Prostate gland (tissue), 2 donors: ENCODE measurements at regions not wholly inside any gene's neighbourhood (a gene's known extent, or its start where the extent isn't known, plus 50 kb on each side); places are given as distances from the start of the nearest gene placed in this dataset.

Experiments
- DNase-seq: peaks from one replicate; pipeline ENCODE4 v3.0.0-alpha.2; 2019; ENCODE audit warnings: low spot score
- H3K27ac ChIP-seq, 2 donors: fragments of 200-600 bp; sonication (generic); 2 replicates each; pipeline ENCODE4 v1.5.1; 2017 to 2019
- H3K27me3 ChIP-seq: fragments of 200-600 bp; sonication (generic); replicated peaks from 2 replicates; pipeline ENCODE4 v1.5.1; 2019; ENCODE audit not compliant: insufficient read depth
- H3K36me3 ChIP-seq, 2 donors: fragments of 200-600 bp; sonication (generic); 1 replicate in 1 of 2; 2 replicates in 1 of 2; pipeline versions ENCODE4 v1.5.1 to v1.8.1; 2017 to 2019
- H3K4me1 ChIP-seq: fragments of 200-600 bp; sonication (generic); replicated peaks from 2 replicates; pipeline ENCODE4 v1.5.1; 2019
- H3K4me3 ChIP-seq, 2 donors: fragments of 200-600 bp; sonication (generic); 2 replicates each; pipeline ENCODE4 v1.5.1; 2017 to 2019
- H3K9me3 ChIP-seq: fragments of 200-600 bp; sonication (generic); 2 replicates; pipeline ENCODE4 v1.5.1; 2017
- POLR2A ChIP-seq: fragments of 450-650 bp; IDR thresholded peaks from one replicate; pipeline ENCODE4 v1.6.1; 2016; ENCODE audit warnings: antibody characterized with exemption, mild to moderate bottlenecking
- POLR2AphosphoS5 ChIP-seq: sonication (generic); formaldehyde crosslinking; IDR thresholded peaks from one replicate; pipeline ENCODE4 v1.6.1; 2017; ENCODE audit warnings: antibody characterized with exemption
- WGBS: methylation state at CpG from one replicate; pipeline ENCODE4 v1.1.5; 2018; 5-methylcytosine and 5-hydroxymethylcytosine counted together
- intact Hi-C: fragments of 100-400 bp; cut with DNase I; formaldehyde crosslinking; loops from one replicate; pipeline ENCODE4 v1.14.2; 2022
- TF ChIP-seq, protein P1 (sequence below), 4 experiments: fragments of 200-600 bp in 2 of 4; fragments of 450-650 bp in 2 of 4; sonication (generic) in 2 of 4; IDR thresholded peaks; 1 replicate in 3 of 4; 2 replicates in 1 of 4; pipeline ENCODE4 v1.5.1; 2016 to 2019; ENCODE audit warnings: antibody characterized with exemption in 4 of 4, mild to moderate bottlenecking in 2 of 4, moderate library complexity in 2 of 4

DNA sequence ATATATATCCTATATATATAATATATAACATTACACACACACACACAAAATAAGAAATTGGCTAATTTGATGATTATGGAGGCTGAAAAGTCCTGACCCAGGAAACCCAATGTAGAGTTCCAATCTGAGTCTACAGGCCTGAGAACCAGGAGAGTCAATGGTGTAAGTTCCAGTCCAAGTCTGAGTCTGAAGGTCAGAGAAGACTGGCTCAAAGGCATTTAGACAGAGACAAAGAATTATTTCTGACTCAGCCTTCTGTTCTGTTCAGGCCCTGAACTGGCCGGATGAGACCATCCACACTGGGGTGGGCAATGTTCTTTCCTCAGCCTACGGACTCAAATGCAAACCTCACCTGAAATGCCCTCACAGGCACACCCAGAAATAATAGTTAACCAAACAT, 60.6 kb upstream of the STX18 start:
- H3K4me1 ChIP-seq: no peaks in the 10 kb centered on the region
- intact Hi-C loops: no loop called here
- no peaks in the 10 kb centered on the region for H3K36me3 ChIP-seq
- TF ChIP-seq, protein P1, sequence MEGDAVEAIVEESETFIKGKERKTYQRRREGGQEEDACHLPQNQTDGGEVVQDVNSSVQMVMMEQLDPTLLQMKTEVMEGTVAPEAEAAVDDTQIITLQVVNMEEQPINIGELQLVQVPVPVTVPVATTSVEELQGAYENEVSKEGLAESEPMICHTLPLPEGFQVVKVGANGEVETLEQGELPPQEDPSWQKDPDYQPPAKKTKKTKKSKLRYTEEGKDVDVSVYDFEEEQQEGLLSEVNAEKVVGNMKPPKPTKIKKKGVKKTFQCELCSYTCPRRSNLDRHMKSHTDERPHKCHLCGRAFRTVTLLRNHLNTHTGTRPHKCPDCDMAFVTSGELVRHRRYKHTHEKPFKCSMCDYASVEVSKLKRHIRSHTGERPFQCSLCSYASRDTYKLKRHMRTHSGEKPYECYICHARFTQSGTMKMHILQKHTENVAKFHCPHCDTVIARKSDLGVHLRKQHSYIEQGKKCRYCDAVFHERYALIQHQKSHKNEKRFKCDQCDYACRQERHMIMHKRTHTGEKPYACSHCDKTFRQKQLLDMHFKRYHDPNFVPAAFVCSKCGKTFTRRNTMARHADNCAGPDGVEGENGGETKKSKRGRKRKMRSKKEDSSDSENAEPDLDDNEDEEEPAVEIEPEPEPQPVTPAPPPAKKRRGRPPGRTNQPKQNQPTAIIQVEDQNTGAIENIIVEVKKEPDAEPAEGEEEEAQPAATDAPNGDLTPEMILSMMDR (IDR thresholded peaks at IDR 0.05): no peak
- no peak for TF ChIP-seq POLR2AphosphoS5
- DNase-seq: no peak
- WGBS: 93% methylated on average over 2 of the region's 2 CpGs
- H3K27me3 ChIP-seq: no peaks in the 10 kb centered on the region
- no peaks in the 10 kb centered on the region for H3K9me3 ChIP-seq
- H3K4me3 ChIP-seq: no peak overlapping the region
- no peak overlapping the region for H3K27ac ChIP-seq

- no peak for TF ChIP-seq POLR2AphosphoS5
- H3K27ac ChIP-seq: no peak overlapping the region
- H3K9me3 ChIP-seq: no peaks in the 10 kb centered on the region
- intact Hi-C loops: no loop called here
- H3K4me1 ChIP-seq: no peaks in the 10 kb centered on the region
- DNase-seq: no peak
- no peaks in the 10 kb centered on the region for H3K27me3 ChIP-seq
- no peak overlapping the region for H3K4me3 ChIP-seq
- 91% methylated on average over 13 of the region's 13 CpGs for WGBS
- H3K36me3 ChIP-seq: no peaks in the 10 kb centered on the region
Observed at GRCh38 chr4:4601803-4602369, 60.0 kb upstream of the STX18 start.

GRCh38 chr4:4599481-4600275, 57.8 kb upstream of the STX18 start:
- TF ChIP-seq POLR2AphosphoS5: no peak
- no peak for TF ChIP-seq POLR2A

DNA sequence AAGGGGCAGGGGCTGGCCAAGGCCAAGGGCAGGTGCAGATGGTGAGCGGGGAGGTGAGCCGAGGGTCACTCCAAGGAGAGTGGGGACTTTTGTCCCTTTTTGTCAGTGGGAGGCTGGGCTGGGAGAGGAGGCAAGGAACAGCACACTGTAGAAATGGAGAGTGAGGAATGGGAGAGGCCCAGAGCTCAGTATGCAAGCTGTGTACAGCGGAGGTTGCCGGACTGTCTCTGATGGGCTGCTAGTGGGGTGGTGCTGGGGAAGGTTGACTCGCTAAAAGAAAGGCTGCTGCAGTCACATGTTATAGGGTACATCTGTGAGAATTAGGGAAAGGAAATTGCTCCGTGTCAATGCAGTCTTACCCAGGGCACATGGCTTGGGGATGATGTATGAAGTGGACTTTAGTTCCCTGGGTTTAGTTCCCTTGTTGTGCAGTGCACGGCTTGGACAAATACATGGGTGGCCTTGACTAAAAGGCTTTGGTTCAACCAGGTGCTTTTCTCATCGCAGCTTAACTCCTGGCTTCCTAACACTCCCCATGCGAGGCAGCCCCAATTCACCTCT, 57.1 kb upstream of the STX18 start:
- Histone ChIP-seq H3K9me3 (no peaks in the 10 kb centered on the region), H3K27me3 (no peaks in the 10 kb centered on the region), H3K36me3 (no peaks in the 10 kb centered on the region), H3K27ac (no peak overlapping the region), H3K4me3 (no peak overlapping the region), H3K4me1 (no peaks in the 10 kb centered on the region)
- TF ChIP-seq POLR2A: no peak
- TF ChIP-seq POLR2AphosphoS5: no peak
- TF ChIP-seq, protein P1 (IDR thresholded peaks at IDR 0.05): no peak
- no peak for DNase-seq
- intact Hi-C loops: no loop called here
- 91% methylated on average over 9 of the region's 9 CpGs for WGBS

More at GRCh38 chr4:4599481-4600275, 57.8 kb upstream of the STX18 start:
- no peak for DNase-seq
- WGBS: 61% methylated on average over 8 of the region's 8 CpGs
- H3K27ac ChIP-seq: no peak overlapping the region
- no peaks in the 10 kb centered on the region for H3K4me1 ChIP-seq
- no peak overlapping the region for H3K4me3 ChIP-seq
- no peaks in the 10 kb centered on the region for H3K27me3 ChIP-seq
- intact Hi-C loops: no loop called here
- H3K9me3 ChIP-seq: no peaks in the 10 kb centered on the region
- no peaks in the 10 kb centered on the region for H3K36me3 ChIP-seq

DNA sequence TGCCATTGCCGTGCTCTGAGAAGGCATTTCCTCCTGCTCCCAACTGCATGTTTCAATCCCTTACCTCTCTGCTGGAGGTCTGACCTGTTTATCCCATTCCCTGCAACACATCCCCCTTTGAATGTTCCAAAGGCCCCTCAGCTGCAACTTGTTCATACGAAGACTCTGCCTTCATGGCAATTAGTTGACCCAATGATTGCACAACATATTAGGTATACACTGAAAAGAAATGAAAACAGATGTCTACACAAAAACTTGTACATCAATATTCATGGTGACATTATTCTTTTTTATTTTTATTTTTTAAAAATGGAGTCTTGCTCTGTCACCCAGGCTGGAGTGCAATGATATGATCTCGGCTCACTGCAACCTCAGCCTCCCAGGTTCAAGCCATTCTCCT, 54.9 kb upstream of the STX18 start:
- 94% methylated on average over 3 of the region's 3 CpGs for WGBS
- Histone ChIP-seq H3K27ac (no peak overlapping the region), H3K4me3 (no peak overlapping the region), H3K36me3 (no peaks in the 10 kb centered on the region), H3K9me3 (no peaks in the 10 kb centered on the region), H3K27me3 (no peaks in the 10 kb centered on the region), H3K4me1 (no peaks in the 10 kb centered on the region)
- intact Hi-C loops: no loop called here
- TF ChIP-seq POLR2AphosphoS5 (no peak), POLR2A (no peak)
- TF ChIP-seq, protein P1 (IDR thresholded peaks at IDR 0.05): no peak
- DNase-seq: no peak

- Histone ChIP-seq H3K4me1 (no peaks in the 10 kb centered on the region), H3K27me3 (no peaks in the 10 kb centered on the region), H3K4me3 (no peak overlapping the region), H3K36me3 (no peaks in the 10 kb centered on the region), H3K9me3 (no peaks in the 10 kb centered on the region), H3K27ac (no peak overlapping the region)
- TF ChIP-seq POLR2A: no peak
- no peak for TF ChIP-seq POLR2AphosphoS5
- TF ChIP-seq, protein P1 (IDR thresholded peaks at IDR 0.05): no peak
- DNase-seq: no peak
- 100% methylated on average over 1 of the region's 1 CpG for WGBS
- intact Hi-C loops: no loop called here
Observed at GRCh38 chr4:4595252-4595651, 53.4 kb upstream of the STX18 start.
